HEK293 (cell line): ENCODE measurements at regions not wholly inside any gene's neighbourhood (a gene's known extent, or its start where the extent isn't known, plus 50 kb on each side); places are given as distances from the start of the nearest gene placed in this dataset.

ENCODE experiments used
- CTCF ChIA-PET: fragments of 350-600 bp; formaldehyde crosslinking; extraction: SDS; loops from one replicate; lab custom pipeline; 2021; ENCODE audit warnings: antibody characterized with exemption; lab: Yijun Ruan, JAX
- POLR2A ChIA-PET: fragments of 300-600 bp; formaldehyde crosslinking; extraction: SDS; loops from one replicate; lab custom pipeline; 2020; ENCODE audit warnings: antibody characterized with exemption, inconsistent platforms; lab: Yijun Ruan, JAX
- H3K27ac ChIP-seq: fragments of 200-500 bp; sonication (Bioruptor generic); 2 replicates; pipeline ENCODE4 v1.5.1; 2014; ENCODE audit warnings: low read depth, low read length, control low read depth, inconsistent platforms; ENCODE audit errors: extremely low read depth
- H3K36me3 ChIP-seq, 2 experiments: fragments of 200-500 bp in 1 of 2; sonication (Bioruptor generic) in 1 of 2; 1 replicate in 1 of 2; 2 replicates in 1 of 2; pipeline ENCODE4 v1.5.1; 2014 to 2017; ENCODE audit warnings: inconsistent platforms in 2 of 2, low read length in 2 of 2; ENCODE audit not compliant: control insufficient read depth in 2 of 2, insufficient read depth in 1 of 2
- H3K4me1 ChIP-seq: fragments of 200-500 bp; sonication (Bioruptor generic); 2 replicates; pipeline ENCODE4 v1.5.1; 2014; ENCODE audit warnings: mild to moderate bottlenecking, low read length, inconsistent platforms; ENCODE audit not compliant: control insufficient read depth, insufficient read depth
- H3K4me3 ChIP-seq: 2 replicates; pipeline ENCODE4 v1.5.1; 2011; ENCODE audit warnings: low read depth, mild to moderate bottlenecking, control low read depth, low read length, moderate library complexity
- H3K9me3 ChIP-seq: fragments of 200-500 bp; sonication (Bioruptor generic); 2 replicates; pipeline ENCODE4 v1.5.1; 2014; ENCODE audit warnings: low read depth, low read length, inconsistent platforms; ENCODE audit not compliant: control insufficient read depth, insufficient read depth
- BCL11A ChIP-seq: fragments of 450-650 bp; formaldehyde crosslinking; IDR thresholded peaks from 2 replicates; pipeline ENCODE4 v1.5.1; 2016; ENCODE audit warnings: low read depth, missing biosample characterization, missing genetic modification characterization
- CTCF ChIP-seq: fragments of 450-650 bp; formaldehyde crosslinking; IDR thresholded peaks from 2 replicates; pipeline ENCODE4 v1.5.1; 2016; ENCODE audit warnings: missing biosample characterization, missing genetic modification characterization
- INSM2 ChIP-seq: fragments of 450-650 bp; formaldehyde crosslinking; IDR thresholded peaks from 2 replicates; pipeline ENCODE4 v1.5.1; 2016; ENCODE audit warnings: missing biosample characterization, missing genetic modification characterization
- TRIM28 ChIP-seq: IDR thresholded peaks from 2 replicates; pipeline ENCODE4 v1.6.1; 2011; ENCODE audit warnings: low read length, control low read depth, borderline replicate concordance
- ZBTB10 ChIP-seq: fragments of 450-650 bp; formaldehyde crosslinking; IDR thresholded peaks from 2 replicates; pipeline ENCODE4 v1.5.1; 2016; ENCODE audit warnings: missing biosample characterization, missing genetic modification characterization
- ZBTB26 ChIP-seq: fragments of 450-650 bp; formaldehyde crosslinking; optimal IDR thresholded peaks from 2 replicates; pipeline ENCODE3; 2016; ENCODE audit warnings: missing biosample characterization, mild to moderate bottlenecking, missing genetic modification characterization
- ZEB2 ChIP-seq: fragments of 450-650 bp; formaldehyde crosslinking; IDR thresholded peaks from 2 replicates; pipeline ENCODE4 v1.5.1; 2016; ENCODE audit warnings: missing biosample characterization, missing genetic modification characterization
- ZFHX2 ChIP-seq: fragments of 450-650 bp; formaldehyde crosslinking; conservative IDR thresholded peaks from 2 replicates; pipeline ENCODE4 v1.5.1; 2016; ENCODE audit warnings: missing biosample characterization, missing genetic modification characterization
- ZNF146 ChIP-seq: fragments of 450-650 bp; formaldehyde crosslinking; IDR thresholded peaks from 2 replicates; pipeline ENCODE4 v1.5.1; 2016; ENCODE audit warnings: missing biosample characterization, missing genetic modification characterization
- ZNF148 ChIP-seq: fragments of 450-650 bp; formaldehyde crosslinking; IDR thresholded peaks from 2 replicates; pipeline ENCODE4 v1.5.0; 2017; ENCODE audit warnings: missing biosample characterization, missing genetic modification characterization, borderline replicate concordance
- ZNF16 ChIP-seq: fragments of 450-650 bp; formaldehyde crosslinking; IDR thresholded peaks from 2 replicates; pipeline ENCODE4 v1.5.1; 2016; ENCODE audit warnings: low read depth, missing biosample characterization, missing genetic modification characterization
- ZNF404 ChIP-seq: fragments of 450-650 bp; formaldehyde crosslinking; IDR thresholded peaks from 2 replicates; pipeline ENCODE4 v1.5.1; 2017; ENCODE audit warnings: missing biosample characterization, missing genetic modification characterization
- ZNF514 ChIP-seq: fragments of 450-650 bp; formaldehyde crosslinking; IDR thresholded peaks from 2 replicates; pipeline ENCODE4 v1.5.1; 2016; ENCODE audit warnings: missing biosample characterization, missing genetic modification characterization
- ZNF555 ChIP-seq: fragments of 450-650 bp; formaldehyde crosslinking; conservative IDR thresholded peaks from 2 replicates; pipeline ENCODE4 v1.5.1; 2017; ENCODE audit warnings: missing biosample characterization, mild to moderate bottlenecking, missing genetic modification characterization, inconsistent platforms
- ZNF610 ChIP-seq: fragments of 450-650 bp; formaldehyde crosslinking; IDR thresholded peaks from 2 replicates; pipeline ENCODE4 v1.5.1; 2016; ENCODE audit warnings: missing biosample characterization, missing genetic modification characterization, borderline replicate concordance
- ZNF701 ChIP-seq: fragments of 450-650 bp; formaldehyde crosslinking; IDR thresholded peaks from 2 replicates; pipeline ENCODE4 v1.5.1; 2016; ENCODE audit warnings: missing biosample characterization, missing genetic modification characterization

GRCh38 chr1:195472291-195472690, 1135.9 kb downstream of the KCNT2 start:
- ChIA-PET POLR2A (no interaction called here), CTCF (no interaction called here)
- H3K4me1 ChIP-seq = no peaks in the 10 kb centered on the region

GRCh38 chr1:195466639-195467038, 1141.6 kb downstream of the KCNT2 start:
- H3K36me3 ChIP-seq = no peaks in the 10 kb centered on the region
- TF ChIP-seq ZBTB10 (tag by site-specific recombination) = no peak
- no peak for TF ChIP-seq INSM2
- no peak for TF ChIP-seq ZBTB26 (tag by site-specific recombination)
- no peak for TF ChIP-seq ZNF16 (tag by site-specific recombination)
- TF ChIP-seq ZFHX2 (tag by site-specific recombination) = no peak
- no peak for TF ChIP-seq CTCF (tag by site-specific recombination)
- TF ChIP-seq ZNF146 (tag by site-specific recombination) = no peak
- no peak overlapping the region for H3K4me3 ChIP-seq
- no peaks in the 10 kb centered on the region for H3K4me1 ChIP-seq
- no peaks in the 10 kb centered on the region for H3K9me3 ChIP-seq
- ChIA-PET POLR2A (no interaction called here), CTCF (no interaction called here)
- no peak overlapping the region for H3K27ac ChIP-seq

More at GRCh38 chr1:195472291-195472690, 1135.9 kb downstream of the KCNT2 start:
- H3K9me3 ChIP-seq = no peaks in the 10 kb centered on the region
- no peak overlapping the region for H3K4me3 ChIP-seq
- no peak overlapping the region for H3K27ac ChIP-seq
- no peak for TF ChIP-seq ZNF148 (tag by site-specific recombination)
- no peaks in the 10 kb centered on the region for H3K36me3 ChIP-seq

- no peaks in the 10 kb centered on the region for H3K9me3 ChIP-seq
- H3K4me3 ChIP-seq = no peak overlapping the region
- H3K36me3 ChIP-seq = no peaks in the 10 kb centered on the region
- ChIA-PET POLR2A (no interaction called here), CTCF (no interaction called here)
- no peaks in the 10 kb centered on the region for H3K4me1 ChIP-seq
- no peak overlapping the region for H3K27ac ChIP-seq
- no peak for TF ChIP-seq ZNF701 (tag by site-specific recombination)
- no peak for TF ChIP-seq CTCF (tag by site-specific recombination)
- no peak for TF ChIP-seq ZNF514 (tag by site-specific recombination)
- no peak for TF ChIP-seq ZEB2 (tag by site-specific recombination)
- no peak for TF ChIP-seq ZNF555 (tag by site-specific recombination)
- no peak for TF ChIP-seq BCL11A (tag by site-specific recombination)
- no peak for TF ChIP-seq ZNF404 (tag by site-specific recombination)
- no peak for TF ChIP-seq TRIM28
- no peak for TF ChIP-seq ZNF610 (tag by site-specific recombination)
Observed at GRCh38 chr1:195462646-195463045, 1145.6 kb downstream of the KCNT2 start.
